ENCODE measurements at regions not wholly inside any gene's neighbourhood (a gene's known extent, or its start where the extent isn't known, plus 50 kb on each side); places are given as distances from the start of the nearest gene placed in this dataset.

DNA sequence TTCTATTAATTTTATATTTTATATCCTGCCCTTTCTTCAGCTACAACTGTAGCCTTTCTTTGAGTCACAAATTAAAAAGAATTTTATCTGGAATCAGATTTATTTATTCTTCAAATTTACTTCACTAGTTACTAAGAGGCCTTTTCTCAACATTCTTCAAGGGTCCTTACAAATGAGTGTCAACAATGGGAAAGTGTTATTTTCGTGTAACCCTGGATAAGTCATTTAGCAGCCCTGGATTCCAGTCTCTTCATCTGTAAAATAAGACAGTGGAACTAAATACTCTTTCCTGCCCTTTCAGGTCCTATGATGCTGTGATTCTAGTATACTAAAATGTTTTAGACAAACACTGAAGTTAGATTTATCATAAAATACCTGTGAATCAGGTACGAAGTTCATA, 397.0 kb downstream of the KLF12 start:
- TF ChIP-seq, protein P1, sequence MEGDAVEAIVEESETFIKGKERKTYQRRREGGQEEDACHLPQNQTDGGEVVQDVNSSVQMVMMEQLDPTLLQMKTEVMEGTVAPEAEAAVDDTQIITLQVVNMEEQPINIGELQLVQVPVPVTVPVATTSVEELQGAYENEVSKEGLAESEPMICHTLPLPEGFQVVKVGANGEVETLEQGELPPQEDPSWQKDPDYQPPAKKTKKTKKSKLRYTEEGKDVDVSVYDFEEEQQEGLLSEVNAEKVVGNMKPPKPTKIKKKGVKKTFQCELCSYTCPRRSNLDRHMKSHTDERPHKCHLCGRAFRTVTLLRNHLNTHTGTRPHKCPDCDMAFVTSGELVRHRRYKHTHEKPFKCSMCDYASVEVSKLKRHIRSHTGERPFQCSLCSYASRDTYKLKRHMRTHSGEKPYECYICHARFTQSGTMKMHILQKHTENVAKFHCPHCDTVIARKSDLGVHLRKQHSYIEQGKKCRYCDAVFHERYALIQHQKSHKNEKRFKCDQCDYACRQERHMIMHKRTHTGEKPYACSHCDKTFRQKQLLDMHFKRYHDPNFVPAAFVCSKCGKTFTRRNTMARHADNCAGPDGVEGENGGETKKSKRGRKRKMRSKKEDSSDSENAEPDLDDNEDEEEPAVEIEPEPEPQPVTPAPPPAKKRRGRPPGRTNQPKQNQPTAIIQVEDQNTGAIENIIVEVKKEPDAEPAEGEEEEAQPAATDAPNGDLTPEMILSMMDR (IDR thresholded peaks at IDR 0.05): no peak
- no peak for TF ChIP-seq POLR2A (IDR thresholded peaks at IDR 0.05)
